Pancreas (tissue), 10 donors: ENCODE measurements at regions not wholly inside any gene's neighbourhood (a gene's known extent, or its start where the extent isn't known, plus 50 kb on each side); places are given as distances from the start of the nearest gene placed in this dataset.
"Not testable (repeated sequence)": the region's sequence is repeated elsewhere in the genome, so short reads cannot be mapped to it uniquely, and the experiment has no call there.

Experiments
- ATAC-seq, 4 donors: fragments of 200-7000 bp; cut with Tn5 transposase; one replicate each; pipeline versions ENCODE4 v1.8.0 to v1.9.1; 2020; ENCODE audit warnings: mild to moderate bottlenecking in 4 of 4, moderate library complexity in 4 of 4
- DNase-seq, 6 donors: peaks; one replicate each; pipeline ENCODE4 v3.0.0-alpha.2; 2020
- FAIRE-seq: peaks from 2 replicates; lab custom pipeline; 2012; peaks lifted over from hg19 to GRCh38; lab: Jason Lieb, UNC
- H3K27ac ChIP-seq, 4 donors: fragments of 200-600 bp; sonication (generic); 1 replicate in 3 of 4; 2 replicates in 1 of 4; pipeline versions ENCODE4 v1.5.0 to v1.8.0; 2020
- H3K27me3 ChIP-seq, 4 donors: fragments of 200-600 bp; one replicate each; pipeline ENCODE4 v1.8.0; 2021
- H3K36me3 ChIP-seq, 3 donors: fragments of 200-600 bp; sonication (generic) in 1 of 3; one replicate each; pipeline versions ENCODE4 v1.5.0 to v1.8.0; 2020 to 2021
- H3K4me1 ChIP-seq, 3 donors: fragments of 200-600 bp; one replicate each; pipeline ENCODE4 v1.8.0; 2021
- H3K4me3 ChIP-seq, 4 donors: fragments of 200-600 bp; sonication (generic) in 2 of 4; one replicate each; pipeline versions ENCODE4 v1.5.0 to v1.8.0; 2020 to 2021
- H3K9me3 ChIP-seq, 4 donors: fragments of 200-600 bp; one replicate each; pipeline ENCODE4 v1.8.0; 2021
- CTCF ChIP-seq, 4 donors: fragments of 200-600 bp; sonication (generic) in 3 of 4; IDR thresholded peaks; one replicate each; pipeline versions ENCODE4 v1.5.0 to v1.8.0; 2021; ENCODE audit warnings: antibody characterized with exemption in 4 of 4
- WGBS, 2 donors: extraction: QIAGEN DNeasy Blood & Tissue Kit; methylation state at CpG; one replicate each; pipeline ENCODE4 v1.1.7; 2013; 5-methylcytosine and 5-hydroxymethylcytosine counted together
- intact Hi-C, 3 donors: fragments of 100-400 bp; cut with DNase I; formaldehyde crosslinking; loops; one replicate each; pipeline versions ENCODE4 v1.11.1 to v1.14.2; 2022
- donor health status: healthy with polysubstance abuse.
- donor health status: DM: no; HTN: no; CAD: no; lungs with moderate emphysema.
- donor health status: DM: no; HTN: no; CAD: no.
- donor health status: control.
- donor health status: control.
- donor health status: Bipolar disorder and iron deficiency.
- donor health status: DM: yes; HTN: yes; CAD: no.
- donor health status: DM: no; HTN: no; CAD: no.
- donor health status: DM: no; HTN: no; CAD: no.
- donor health status: DM: yes; HTN: yes; CAD: no.

DNA sequence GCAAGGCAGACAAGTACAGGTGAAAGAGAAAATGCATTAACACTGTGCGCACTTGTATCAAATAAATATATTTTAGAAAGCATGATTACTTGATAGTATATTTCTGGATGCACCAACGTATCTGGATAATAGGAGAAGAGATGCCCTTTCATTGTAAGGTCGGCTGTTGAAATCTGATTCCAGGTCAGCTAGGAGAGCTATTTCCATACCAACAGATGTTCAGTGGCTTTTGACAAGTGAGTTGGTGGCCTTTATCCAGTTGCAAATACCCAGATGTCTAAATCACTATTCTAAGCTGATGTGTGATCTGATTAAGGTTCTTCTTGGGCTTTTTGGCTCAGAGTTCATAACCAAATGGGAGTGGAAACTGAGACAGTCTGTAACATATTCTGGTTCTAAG lies 128.2 kb upstream of the TBCA start:
- ATAC-seq = no peak
- DNase-seq = no peak
- Histone ChIP-seq H3K27me3 (no peaks in the 10 kb centered on the region), H3K27ac (no peak overlapping the region), H3K36me3 (no peaks in the 10 kb centered on the region), H3K9me3 (no peaks in the 10 kb centered on the region), H3K4me1 (no peaks in the 10 kb centered on the region), H3K4me3 (no peak overlapping the region)
- TF ChIP-seq CTCF (IDR thresholded peaks at IDR 0.05) = no peak
- 77 to 83% methylated on average over 3 of the region's 3 CpGs for WGBS, 2 donors
- no peak for FAIRE-seq
- intact Hi-C loops = no loop called here

DNA sequence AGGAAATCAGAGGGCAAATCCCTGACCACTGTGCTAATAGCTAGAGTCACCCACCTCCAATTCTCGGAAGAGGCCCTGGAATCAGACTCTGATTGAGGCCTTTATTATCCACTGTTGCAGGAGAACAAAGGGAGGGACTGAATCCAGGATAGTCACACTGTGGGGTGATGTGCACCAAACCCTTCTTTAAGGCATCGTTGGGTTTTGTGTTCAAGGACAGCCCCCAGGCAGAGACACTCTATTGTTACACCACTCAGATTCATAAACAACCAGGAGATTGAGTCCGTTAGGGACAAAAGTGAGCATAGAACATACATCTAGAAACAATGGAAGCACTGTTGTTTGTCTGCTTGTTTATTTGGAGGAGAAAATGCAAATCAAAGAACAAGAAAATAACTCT lies 124.6 kb upstream of the TBCA start:
- no peak for TF ChIP-seq CTCF (IDR thresholded peaks at IDR 0.05)
- FAIRE-seq = no peak
- H3K9me3 ChIP-seq = no peaks in the 10 kb centered on the region
- no peak overlapping the region for H3K27ac ChIP-seq
- no peaks in the 10 kb centered on the region for H3K4me1 ChIP-seq
- H3K27me3 ChIP-seq = no peaks in the 10 kb centered on the region
- DNase-seq = no peak
- no peak for ATAC-seq
- no peaks in the 10 kb centered on the region for H3K36me3 ChIP-seq
- H3K4me3 ChIP-seq = no peak overlapping the region
- 71 to 72% methylated on average over 3 of the region's 3 CpGs for WGBS, 2 donors
- intact Hi-C loops = no loop called here

DNA sequence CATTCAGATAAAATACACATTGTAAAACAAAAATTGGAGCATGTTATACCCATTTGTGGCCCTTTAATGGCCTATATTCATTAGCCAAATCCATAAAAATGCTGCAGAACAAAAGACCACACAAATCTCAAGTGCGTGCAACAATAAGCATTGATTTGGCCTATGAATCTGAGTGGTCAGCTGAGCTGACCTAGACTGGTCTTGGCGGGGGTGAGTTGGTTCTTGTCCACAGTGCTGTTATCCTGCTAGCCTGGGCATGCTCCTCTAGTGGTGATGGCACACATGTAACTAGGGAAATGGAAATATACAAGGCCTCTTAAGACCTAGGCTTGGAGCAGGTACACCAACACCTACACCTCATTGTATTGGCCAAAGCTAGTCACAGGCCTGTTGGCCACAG lies 122.2 kb upstream of the TBCA start:
- ATAC-seq (no peak), DNase-seq (no peak), FAIRE-seq (no peak)
- intact Hi-C loops = no loop called here
- H3K9me3 ChIP-seq = no peaks in the 10 kb centered on the region
- no peaks in the 10 kb centered on the region for H3K27me3 ChIP-seq
- no peak overlapping the region for H3K4me3 ChIP-seq
- H3K36me3 ChIP-seq = no peaks in the 10 kb centered on the region
- H3K27ac ChIP-seq = no peak overlapping the region
- TF ChIP-seq CTCF (IDR thresholded peaks at IDR 0.05) = no peak
- H3K4me1 ChIP-seq = no peaks in the 10 kb centered on the region
- 90 to 97% methylated on average over 2 of the region's 2 CpGs for WGBS, 2 donors

DNA sequence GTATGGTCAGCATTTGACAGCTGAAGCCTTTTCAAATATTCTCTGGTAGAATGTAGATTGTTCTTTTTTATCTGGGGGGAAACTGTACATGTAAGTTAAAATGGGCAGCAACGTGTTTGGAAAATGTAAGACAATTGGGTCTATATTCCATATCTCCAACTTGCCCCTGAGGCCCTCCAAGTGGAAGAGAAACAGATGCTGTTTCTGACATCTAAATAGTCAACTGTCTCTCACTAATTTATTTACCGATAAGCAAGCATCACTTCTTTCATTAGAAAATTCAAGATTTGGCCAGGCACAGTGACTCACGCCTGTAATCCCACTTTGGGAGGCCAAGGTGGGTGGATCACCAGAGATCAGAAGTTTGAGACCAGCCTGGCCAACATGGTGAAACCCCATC lies 120.2 kb upstream of the TBCA start:
- no peaks in the 10 kb centered on the region for H3K9me3 ChIP-seq
- WGBS, 2 donors = 80 to 93% methylated on average over 3 of the region's 3 CpGs
- no peaks in the 10 kb centered on the region for H3K27me3 ChIP-seq
- no peaks in the 10 kb centered on the region for H3K4me1 ChIP-seq
- no peak for TF ChIP-seq CTCF (IDR thresholded peaks at IDR 0.05)
- ATAC-seq = no peak
- no peak for DNase-seq
- H3K4me3 ChIP-seq = no peak overlapping the region
- intact Hi-C loops = no loop called here
- H3K36me3 ChIP-seq = no peaks in the 10 kb centered on the region
- FAIRE-seq = no peak
- no peak overlapping the region for H3K27ac ChIP-seq

- H3K4me1 ChIP-seq, H3K27ac ChIP-seq, H3K4me3 ChIP-seq, DNase-seq, intact Hi-C loops, H3K9me3 ChIP-seq, H3K27me3 ChIP-seq, ATAC-seq, FAIRE-seq, H3K36me3 ChIP-seq: not testable (repeated sequence)
- 84 to 85% methylated on average over 5 of the region's 5 CpGs for WGBS, 2 donors
Observed at GRCh38 chr5:77894103-77894502, 118.0 kb upstream of the TBCA start.
